Fibroblast of gingiva (primary cell): ENCODE measurements at regions not wholly inside any gene's neighbourhood (a gene's known extent, or its start where the extent isn't known, plus 50 kb on each side); places are given as distances from the start of the nearest gene placed in this dataset.

Experiments used
- DNase-seq: peaks from one replicate; pipeline ENCODE4 v3.0.0-alpha.2; 2011; ENCODE audit warnings: low read depth

- DNase-seq: no peak
These were observed 426.3 kb upstream of the FAM241A start for GRCh38 chr4:111718763-111719559.

- no peak for DNase-seq
These were observed 424.4 kb upstream of the FAM241A start for GRCh38 chr4:111720866-111721265.

GRCh38 chr4:111722213-111722720 is 423.0 kb upstream of the FAM241A start:
- DNase-seq: no peak

GRCh38 chr4:111736516-111736915 is 408.7 kb upstream of the FAM241A start:
- DNase-seq: no peak

GRCh38 chr4:111744847-111745246 is 400.4 kb upstream of the FAM241A start:
- DNase-seq: no peak

- no peak for DNase-seq
These were observed 397.1 kb upstream of the FAM241A start for GRCh38 chr4:111748157-111748556.

- DNase-seq: no peak
These were observed 391.3 kb upstream of the FAM241A start for GRCh38 chr4:111754003-111754402.

- DNase-seq: no peak
These were observed 389.7 kb upstream of the FAM241A start for GRCh38 chr4:111755571-111755970.

- DNase-seq: no peak
These were observed 383.7 kb upstream of the FAM241A start for GRCh38 chr4:111761531-111761930.

- DNase-seq: no peak
These were observed 374.7 kb upstream of the FAM241A start for GRCh38 chr4:111770514-111770913.

GRCh38 chr4:111773858-111774257 is 371.4 kb upstream of the FAM241A start:
- no peak for DNase-seq

- DNase-seq: no peak
These were observed 369.5 kb upstream of the FAM241A start for GRCh38 chr4:111775556-111776297.

GRCh38 chr4:111776561-111776960 is 368.7 kb upstream of the FAM241A start:
- DNase-seq: no peak

- DNase-seq: no peak
These were observed 366.7 kb upstream of the FAM241A start for GRCh38 chr4:111778543-111778942.

GRCh38 chr4:111780965-111781364 is 364.3 kb upstream of the FAM241A start:
- DNase-seq: no peak

GRCh38 chr4:111781611-111782010 is 363.6 kb upstream of the FAM241A start:
- no peak for DNase-seq

- DNase-seq: no peak
These were observed 357.2 kb upstream of the FAM241A start for GRCh38 chr4:111788099-111788498.

- DNase-seq: no peak
These were observed 355.2 kb upstream of the FAM241A start for GRCh38 chr4:111789901-111790640.

- no peak for DNase-seq
These were observed 352.6 kb upstream of the FAM241A start for GRCh38 chr4:111792632-111793031.

GRCh38 chr4:111793433-111794091 is 351.7 kb upstream of the FAM241A start:
- no peak for DNase-seq

- no peak for DNase-seq
These were observed 347.6 kb upstream of the FAM241A start for GRCh38 chr4:111797455-111798163.
